IMR-90 (cell line): ENCODE measurements at regions not wholly inside any gene's neighbourhood (a gene's known extent, or its start where the extent isn't known, plus 50 kb on each side); places are given as distances from the start of the nearest gene placed in this dataset.

Experiments used
- ATAC-seq: fragments of 200-7000 bp; cut with Tn5 transposase; 2 replicates; pipeline ENCODE4 v1.9.1; 2020; ENCODE audit warnings: low read depth, mild to moderate bottlenecking, moderate library complexity
- BruUV-seq: library from RNA; stranded (reverse); fragments of 400-500 nt; replicated peaks from 2 replicates; lab custom pipeline; 2021; lab: Mats Ljungman, UMichigan
- CTCF ChIA-PET: fragments of 300-600 bp; formaldehyde crosslinking; extraction: SDS; loops from one replicate; lab custom pipeline; 2021; ENCODE audit warnings: antibody characterized with exemption; lab: Yijun Ruan, JAX
- POLR2A ChIA-PET: fragments of 300-600 bp; sonication (Branson Sonifier 250); formaldehyde crosslinking; loops from one replicate; lab custom pipeline; 2022; ENCODE audit warnings: antibody characterized with exemption; ENCODE audit not compliant: unreplicated experiment; lab: Charles Lee
- DNase-seq: peaks from one replicate; pipeline ENCODE4 v3.0.0; 2013
- H2AFZ ChIP-seq: replicated peaks from 2 replicates; pipeline ENCODE3; 2013; ENCODE audit warnings: low read length, mild to moderate bottlenecking; ENCODE audit not compliant: poor library complexity
- H2AK5ac ChIP-seq: 2 replicates; pipeline ENCODE4 v1.6.1; 2013; ENCODE audit warnings: low read depth, low read length, inconsistent platforms
- H2AK9ac ChIP-seq: replicated peaks from 2 replicates; pipeline ENCODE3; 2013; ENCODE audit warnings: mild to moderate bottlenecking, low read depth, low read length, moderate library complexity; ENCODE audit not compliant: poor library complexity
- H2BK120ac ChIP-seq: 2 replicates; pipeline ENCODE4 v1.6.1; 2013; ENCODE audit warnings: low read depth, low read length, inconsistent platforms
- H2BK15ac ChIP-seq: 3 replicates; pipeline ENCODE4 v1.6.1; 2013; ENCODE audit warnings: low read depth, low read length, inconsistent platforms
- H2BK20ac ChIP-seq: 2 replicates; pipeline ENCODE4 v1.6.1; 2013; ENCODE audit warnings: low read depth, mild to moderate bottlenecking, inconsistent platforms, low read length, moderate library complexity
- H2BK5ac ChIP-seq: 2 replicates; pipeline ENCODE4 v1.6.1; 2013; ENCODE audit warnings: mild to moderate bottlenecking, low read depth, low read length, inconsistent platforms; ENCODE audit not compliant: poor library complexity, severe bottlenecking
- H3K14ac ChIP-seq: replicated peaks from 2 replicates; pipeline ENCODE4 v1.6.1; 2013; ENCODE audit warnings: low read depth, low read length, inconsistent platforms
- H3K18ac ChIP-seq: 2 replicates; pipeline ENCODE4 v1.6.1; 2013; ENCODE audit warnings: low read depth, low read length, control low read depth
- H3K23ac ChIP-seq: 2 replicates; pipeline ENCODE4 v1.6.1; 2013; ENCODE audit warnings: low read depth, low read length, inconsistent platforms
- H3K27ac ChIP-seq: 2 replicates; pipeline ENCODE4 v1.5.1; 2013; ENCODE audit warnings: mild to moderate bottlenecking, control low read depth, low read length; ENCODE audit not compliant: insufficient read depth
- H3K27me3 ChIP-seq: 2 replicates; pipeline ENCODE4 v1.6.1; 2013; ENCODE audit warnings: low read length; ENCODE audit not compliant: control insufficient read depth, insufficient read depth
- H3K36me3 ChIP-seq: 2 replicates; pipeline ENCODE4 v1.6.1; 2013; ENCODE audit warnings: low read length, mixed read lengths; ENCODE audit not compliant: control insufficient read depth, insufficient read depth
- H3K4ac ChIP-seq: 2 replicates; pipeline ENCODE4 v1.6.1; 2013; ENCODE audit warnings: low read depth, low read length, inconsistent platforms
- H3K4me1 ChIP-seq: 2 replicates; pipeline ENCODE4 v1.6.1; 2013; ENCODE audit warnings: low read length, mixed read lengths; ENCODE audit not compliant: control insufficient read depth, insufficient read depth
- H3K4me2 ChIP-seq: 2 replicates; pipeline ENCODE4 v1.6.1; 2013; ENCODE audit warnings: low read depth, mild to moderate bottlenecking, control low read depth, low read length, moderate library complexity
- H3K4me3 ChIP-seq: 2 replicates; pipeline ENCODE4 v1.5.1; 2013; ENCODE audit warnings: low read depth, mild to moderate bottlenecking, control low read depth, low read length, moderate library complexity; ENCODE audit not compliant: insufficient read depth
- H3K56ac ChIP-seq: 2 replicates; pipeline ENCODE4 v1.6.1; 2013; ENCODE audit warnings: low read length, inconsistent platforms; ENCODE audit not compliant: insufficient read depth; ENCODE audit errors: extremely low read depth
- H3K79me1 ChIP-seq, 2 experiments: 2 replicates each; pipeline ENCODE4 v1.6.1; 2013; ENCODE audit warnings: low read length in 2 of 2, inconsistent platforms in 1 of 2, low read depth in 1 of 2
- H3K9ac ChIP-seq: 2 replicates; pipeline ENCODE4 v1.6.1; 2013; ENCODE audit warnings: low read depth, low read length, control low read depth
- H3K9me1 ChIP-seq: 2 replicates; pipeline ENCODE4 v1.6.1; 2013; ENCODE audit warnings: low read length, inconsistent platforms; ENCODE audit not compliant: insufficient read depth
- H3K9me3 ChIP-seq: 2 replicates; pipeline ENCODE4 v1.6.1; 2013; ENCODE audit warnings: low read length; ENCODE audit not compliant: control insufficient read depth, insufficient read depth
- H4K20me1 ChIP-seq: 2 replicates; pipeline ENCODE4 v1.6.1; 2013; ENCODE audit warnings: low read length, inconsistent platforms; ENCODE audit not compliant: insufficient read depth
- H4K5ac ChIP-seq: 2 replicates; pipeline ENCODE4 v1.6.1; 2013; ENCODE audit warnings: mild to moderate bottlenecking, low read depth, low read length, control low read depth
- H4K8ac ChIP-seq, 2 experiments: 2 replicates each; pipeline ENCODE4 v1.6.1; 2013; ENCODE audit warnings: low read depth in 2 of 2, low read length in 2 of 2, control low read depth in 1 of 2, inconsistent platforms in 1 of 2
- H4K91ac ChIP-seq: 2 replicates; pipeline ENCODE4 v1.6.1; 2013; ENCODE audit warnings: low read depth, low read length, inconsistent platforms; ENCODE audit not compliant: insufficient read depth
- CEBPB ChIP-seq: IDR thresholded peaks from 2 replicates; pipeline ENCODE4 v1.6.1; 2012; ENCODE audit warnings: low read depth, low read length, improper control_type of control experiment
- MAZ ChIP-seq: IDR thresholded peaks from 2 replicates; pipeline ENCODE4 v1.6.1; 2012; ENCODE audit warnings: low read depth, mild to moderate bottlenecking, low read length, improper control_type of control experiment, moderate library complexity, borderline replicate concordance
- WGBS, 2 experiments: methylation state at CpG; one replicate each; pipeline versions ENCODE4 v1.1.5 to v1.1.7; 2013; ENCODE audit warnings: missing lambda C conversion rate in 2 of 2; ENCODE audit not compliant: insufficient read length in 1 of 2; ENCODE audit errors: extremely low coverage in 2 of 2; 5-methylcytosine and 5-hydroxymethylcytosine counted together
- dilution Hi-C: fragments of 300-500 bp; cut with HindIII; formaldehyde crosslinking; loops from one replicate; pipeline ENCODE4 v1.14.3; 2018; ENCODE audit warnings: low sequenced_read_pairs; ENCODE audit not compliant: unreplicated experiment
- in situ Hi-C: fragments of 300-500 bp; cut with MboI; formaldehyde crosslinking; loops from 3 replicates; pipeline ENCODE4 v1.14.3; 2019; ENCODE audit warnings: low sequenced_read_pairs, inconsistent platforms, mixed read lengths
- intact Hi-C: fragments of 100-400 bp; cut with micrococcal nuclease; formaldehyde crosslinking; loops from 2 replicates; pipeline ENCODE4 v1.10.0; 2022

GRCh38 chr9:80025796-80026520, 454.2 kb downstream of the TLE4 start:
- no peak for TF ChIP-seq CEBPB
- no peak for TF ChIP-seq MAZ
- Histone ChIP-seq H2BK15ac (no peak overlapping the region), H3K18ac (no peak overlapping the region), H3K4me3 (no peak overlapping the region), H3K14ac (no peak overlapping the region), H2BK120ac (no peak overlapping the region), H3K9me3 (no peaks in the 10 kb centered on the region), H2AK9ac (no peak overlapping the region), H4K20me1 (no peaks in the 10 kb centered on the region), H4K8ac (no peak overlapping the region), H2AFZ (no peak overlapping the region), H4K5ac (no peak overlapping the region), H3K4me1 (no peaks in the 10 kb centered on the region), H3K9ac (no peak overlapping the region), H4K91ac (no peak overlapping the region), H3K4me2 (no peak overlapping the region), H3K27ac (no peak overlapping the region), H3K56ac (no peak overlapping the region), H3K23ac (no peak overlapping the region), H3K27me3 (no peaks in the 10 kb centered on the region; the same call in 1 of the 2 replicates), H2AK5ac (no peak overlapping the region), H3K4ac (no peak overlapping the region), H3K79me1 (no peaks in the 10 kb centered on the region), H2BK20ac (no peak overlapping the region), H3K9me1 (no peaks in the 10 kb centered on the region), H2BK5ac (no peak overlapping the region), H3K36me3 (no peaks in the 10 kb centered on the region)
- no CpG with 5 or more reads among the region's 5 CpGs for WGBS, 2 experiments
- no TSS peak for BruUV-seq
- dilution Hi-C loops: no loop called here
- no peak for ATAC-seq
- DNase-seq: no peak
- POLR2A ChIA-PET: no interaction called here
- in situ Hi-C loops: no loop called here
- CTCF ChIA-PET: no interaction called here
- intact Hi-C loops: no loop called here
